GM18909 (cell line): ENCODE measurements at regions not wholly inside any gene's neighbourhood (a gene's known extent, or its start where the extent isn't known, plus 50 kb on each side); places are given as distances from the start of the nearest gene placed in this dataset.

Source experiments
- ATAC-seq: cut with Tn5 transposase; IDR thresholded peaks from one replicate; pipeline ENCODE4 v1.9.1; 2021; ENCODE audit warnings: mild to moderate bottlenecking; ENCODE audit not compliant: unreplicated experiment, poor library complexity

DNA sequence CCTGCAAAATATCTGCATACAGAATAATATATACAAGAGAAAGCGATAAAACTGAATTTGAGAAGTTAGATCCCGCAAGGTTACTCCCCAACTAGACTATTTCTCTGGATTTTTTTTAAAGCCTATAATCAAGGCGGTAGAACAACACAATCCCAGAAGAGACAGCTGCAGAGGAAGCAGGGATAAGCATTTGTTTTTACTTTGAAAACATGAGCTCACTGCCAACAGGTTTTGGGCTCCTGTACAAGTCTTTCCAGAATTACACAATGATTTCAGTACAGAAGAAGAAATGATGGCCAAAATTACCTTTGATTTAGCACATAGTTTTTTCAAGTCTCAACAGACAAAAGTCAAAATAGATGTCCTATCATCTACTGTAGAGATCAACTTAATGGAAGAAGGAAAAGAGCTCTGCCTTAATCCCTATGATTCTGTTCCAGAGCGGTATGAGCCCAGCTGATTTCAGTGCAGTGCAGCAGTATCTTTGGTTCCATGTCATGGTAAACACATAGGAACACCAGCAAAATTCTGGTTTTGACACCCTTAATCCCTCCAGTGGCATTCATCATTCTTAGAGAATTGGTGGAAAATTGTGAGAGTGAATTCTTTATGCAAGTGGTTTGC lies 304.3 kb downstream of the HDGFL1 start:
- no peak for ATAC-seq

DNA sequence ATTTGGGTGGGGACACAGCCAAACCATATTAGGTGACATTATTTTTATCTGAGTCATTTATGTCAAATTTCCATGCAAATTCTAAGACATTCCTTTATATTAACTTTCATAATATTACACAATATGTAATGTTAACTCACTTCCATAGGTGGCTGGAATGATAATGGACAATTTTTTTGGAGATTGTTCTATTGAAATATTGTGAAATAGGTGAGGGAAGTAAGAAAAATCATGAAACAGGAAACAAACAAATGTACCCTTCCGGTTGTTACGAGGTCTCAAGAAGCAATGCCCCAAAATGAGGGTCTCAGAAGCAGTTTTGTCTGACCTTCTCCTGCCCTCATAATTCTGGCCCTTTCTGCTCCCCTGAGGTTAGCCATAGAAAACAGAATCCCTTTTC lies 306.5 kb downstream of the HDGFL1 start:
- no peak for ATAC-seq

DNA sequence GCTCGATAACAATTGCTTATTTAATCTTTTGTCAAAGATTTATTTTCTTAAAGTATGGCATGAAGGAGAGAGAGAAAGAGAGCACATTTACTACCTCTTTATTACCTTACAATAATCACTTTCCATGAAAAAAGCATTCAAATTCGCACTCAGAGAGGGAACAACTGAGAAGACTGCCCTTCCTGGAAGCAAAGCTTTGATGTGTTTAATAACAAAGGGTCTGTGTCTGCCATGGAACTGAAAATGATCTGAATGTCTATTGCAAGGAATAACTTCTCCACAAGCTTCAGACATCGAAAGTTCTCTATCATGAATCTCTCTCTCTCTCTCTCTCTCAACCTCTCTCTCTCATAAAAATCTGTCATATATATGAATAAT lies 308.9 kb downstream of the HDGFL1 start:
- no peak for ATAC-seq

DNA sequence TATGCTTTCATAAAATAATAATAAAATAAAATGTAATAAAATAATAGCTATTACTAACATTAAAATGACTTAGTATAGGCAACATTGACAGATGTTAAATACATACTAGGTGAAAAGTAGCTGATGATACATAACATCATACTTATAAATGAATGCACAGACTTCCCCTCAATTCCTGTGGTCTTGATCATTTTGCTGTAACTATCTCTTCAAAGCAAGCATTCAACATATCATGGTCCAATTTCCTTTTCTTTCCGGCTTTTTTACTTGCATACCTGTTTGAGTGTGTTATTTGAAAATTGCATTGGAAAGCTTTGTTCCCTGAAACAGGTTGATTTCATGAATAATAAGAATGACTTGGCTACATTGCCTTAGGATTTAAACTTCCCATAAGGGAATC lies 309.3 kb downstream of the HDGFL1 start:
- no peak for ATAC-seq

DNA sequence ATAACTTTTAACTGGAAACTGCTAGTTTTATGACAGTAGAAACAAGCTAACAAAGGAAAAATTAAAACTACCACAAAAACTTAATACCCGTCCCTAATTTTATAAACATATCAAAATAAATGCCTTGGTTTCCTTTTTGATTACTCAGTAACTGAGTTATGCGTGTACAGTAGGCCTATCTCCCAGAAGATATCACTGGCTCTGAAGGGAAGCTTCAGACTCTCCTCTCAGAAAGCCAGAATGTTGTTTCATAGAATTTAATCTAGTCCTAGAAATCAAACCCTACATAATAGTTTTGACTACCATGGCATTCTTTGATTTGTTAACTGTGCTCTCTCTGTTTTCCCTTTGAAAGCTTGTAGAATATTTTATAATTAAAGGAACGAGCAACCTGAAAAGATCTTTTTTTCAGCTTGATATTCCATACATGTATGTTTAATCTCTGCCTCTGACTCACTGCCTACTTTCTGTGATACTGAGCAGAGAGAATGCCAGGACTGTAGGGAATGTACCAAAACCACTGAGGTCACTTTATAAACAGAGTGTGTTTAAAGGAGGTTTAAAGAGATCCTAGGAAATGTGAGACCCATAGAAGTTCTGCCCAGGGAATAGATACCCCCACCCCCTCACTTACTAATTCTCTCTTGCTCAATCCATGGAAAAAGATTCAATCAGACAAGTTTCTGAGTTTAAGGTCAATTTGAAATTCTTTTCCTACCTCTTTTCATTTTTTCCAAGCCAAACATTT lies 311.5 kb downstream of the HDGFL1 start:
- no peak for ATAC-seq

DNA sequence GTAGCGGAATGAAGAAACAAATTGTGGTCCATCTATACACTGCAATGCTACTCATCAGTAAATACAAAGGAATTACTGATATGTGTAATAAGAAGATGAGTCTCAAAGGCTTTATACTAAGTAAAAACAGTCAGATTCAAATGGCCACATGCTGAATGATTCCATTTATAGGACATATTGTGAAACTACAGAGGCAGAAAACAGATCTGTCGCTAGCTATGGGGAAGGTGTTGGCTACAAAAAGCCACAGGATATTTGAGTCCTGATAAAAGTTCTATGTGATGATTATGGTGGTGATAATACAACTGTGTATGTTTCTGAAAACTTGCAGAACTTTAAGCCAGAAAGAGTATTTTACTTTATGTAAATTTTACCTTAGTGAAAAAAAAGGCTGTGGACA lies 313.2 kb downstream of the HDGFL1 start:
- ATAC-seq, result no peak

DNA sequence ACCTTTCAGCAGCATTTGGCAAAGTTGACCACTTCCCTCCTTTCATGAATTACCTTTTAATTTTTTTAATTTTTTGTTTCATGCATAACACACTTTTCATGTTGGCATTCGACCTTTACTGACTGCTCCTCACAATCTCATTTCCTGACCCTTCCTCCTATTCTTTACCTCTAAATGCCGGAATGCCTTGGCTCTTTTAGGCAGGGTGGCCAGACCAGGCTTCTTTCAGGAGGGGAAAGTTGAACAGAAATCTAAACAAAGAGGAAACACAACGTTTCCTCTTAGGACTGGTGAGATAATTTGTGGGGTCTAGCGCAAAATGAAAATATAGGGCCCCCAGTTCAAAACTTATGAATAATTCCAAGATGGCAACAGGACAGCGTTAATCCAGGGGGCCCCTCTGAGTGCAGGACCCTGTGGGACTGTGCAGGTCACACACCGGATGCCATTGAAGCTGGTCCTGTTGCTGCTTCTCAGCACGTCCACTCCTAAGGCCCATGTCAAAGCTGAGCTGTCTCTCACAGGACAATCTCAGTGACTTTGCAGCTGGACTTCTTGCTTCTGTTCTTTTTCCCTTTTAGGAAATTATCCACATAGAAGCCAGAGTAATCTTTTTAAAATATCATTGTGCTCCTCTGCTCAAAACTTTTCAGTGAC lies 313.8 kb downstream of the HDGFL1 start:
- no peak for ATAC-seq

DNA sequence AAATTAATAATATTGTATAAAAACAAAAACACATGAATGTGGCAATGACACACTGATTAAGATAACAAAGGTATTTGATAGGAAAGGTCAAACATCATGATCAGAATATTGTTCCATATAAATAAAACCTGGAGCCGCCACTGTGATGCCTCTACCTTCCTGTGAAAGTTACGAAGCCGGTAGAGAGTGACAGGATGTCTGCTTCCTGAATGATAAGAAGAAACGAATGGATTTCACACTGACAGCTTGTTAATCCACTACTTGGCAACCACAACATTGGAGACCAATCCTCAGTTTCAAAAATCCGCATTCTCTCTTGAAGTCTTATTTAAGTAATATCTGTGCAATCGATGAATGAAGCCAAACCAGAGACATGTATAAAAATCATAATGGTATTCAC lies 315.1 kb downstream of the HDGFL1 start:
- no peak for ATAC-seq

DNA sequence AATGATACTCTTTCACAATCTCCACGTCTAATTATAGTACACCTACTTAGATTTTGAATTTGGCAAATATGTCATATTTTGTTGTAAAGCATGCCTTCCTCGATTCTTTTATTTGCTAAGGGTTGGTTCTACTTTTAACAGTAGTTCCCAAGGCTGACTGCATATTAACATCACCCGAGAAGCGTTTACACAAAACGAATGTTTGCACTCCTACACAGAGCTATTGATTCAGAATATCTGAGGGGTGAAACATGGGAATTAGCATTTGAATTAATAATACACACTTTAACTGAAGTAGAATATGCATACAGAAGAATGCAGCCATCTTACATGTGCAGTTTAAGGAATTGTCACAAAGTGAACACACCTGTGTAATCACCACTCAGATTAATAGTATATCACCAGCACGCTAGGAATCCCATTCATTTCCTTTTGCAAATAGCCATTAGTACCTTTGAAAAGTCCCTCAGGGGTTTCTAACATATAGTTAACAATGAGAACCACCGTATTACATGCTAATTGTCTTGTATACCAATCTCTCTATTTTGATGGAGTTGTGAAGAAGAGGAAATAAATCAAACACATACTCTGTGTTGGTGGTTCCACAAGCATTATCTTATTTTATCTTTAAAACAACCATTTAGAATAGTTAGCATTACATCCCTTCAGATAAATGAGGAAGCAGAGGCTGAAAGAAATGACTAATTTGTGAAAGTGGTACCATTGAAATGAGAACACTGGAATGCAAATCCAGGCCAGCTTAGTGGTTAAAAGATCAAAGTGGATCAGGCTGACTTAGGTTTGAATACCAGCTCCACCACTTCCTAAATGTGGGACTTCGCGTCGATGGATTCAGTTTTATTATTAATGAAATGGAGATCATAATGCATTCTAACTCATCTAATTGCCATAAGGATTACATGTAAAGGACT lies 317.6 kb downstream of the HDGFL1 start:
- no peak for ATAC-seq

DNA sequence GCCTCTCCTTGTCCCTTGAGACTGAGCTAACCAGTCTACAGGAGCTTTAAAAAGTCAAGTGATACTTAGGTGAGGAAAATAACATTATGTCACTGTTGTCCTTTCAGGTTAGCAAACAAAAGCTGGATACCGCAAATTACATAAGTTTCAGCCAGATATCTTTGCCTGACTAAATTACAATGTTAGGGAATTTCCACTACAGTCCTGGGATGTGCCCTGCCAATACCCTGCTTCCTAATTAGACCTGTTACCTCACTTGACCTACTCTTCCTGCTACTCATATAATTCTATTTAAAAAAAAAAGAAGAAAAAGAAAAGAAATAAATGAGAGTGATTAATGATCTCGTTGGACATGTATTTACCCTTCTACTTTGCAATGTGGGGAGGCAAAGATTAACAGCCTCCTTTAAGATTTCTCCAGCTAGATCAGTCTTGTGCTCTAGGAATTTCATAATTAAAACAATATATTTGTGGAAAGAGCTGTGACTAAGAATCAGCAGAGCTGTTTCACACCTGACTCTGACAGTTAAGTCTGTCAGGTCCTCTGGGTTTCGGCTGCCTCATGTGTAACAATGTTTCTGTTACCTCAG lies 318.9 kb downstream of the HDGFL1 start:
- no peak for ATAC-seq

DNA sequence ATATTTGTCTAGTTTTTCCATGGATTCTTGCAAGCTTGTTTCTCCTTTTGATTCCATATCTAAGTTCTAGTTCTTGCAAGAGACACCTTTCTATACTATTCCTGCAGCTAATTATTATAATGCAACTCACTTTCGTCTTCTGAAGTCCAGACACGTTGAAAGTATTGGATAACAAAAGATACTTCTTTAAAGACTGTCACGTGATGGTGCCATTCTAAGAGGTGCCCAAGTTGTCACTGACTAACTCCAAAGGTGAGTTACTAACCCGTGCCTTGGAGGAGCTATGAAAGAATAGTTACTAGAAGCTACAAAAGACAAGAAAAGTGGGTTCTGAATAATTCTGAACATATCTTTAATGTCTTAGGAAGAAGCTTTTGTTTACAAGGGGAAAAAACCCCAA lies 322.6 kb downstream of the HDGFL1 start:
- ATAC-seq, result no peak

DNA sequence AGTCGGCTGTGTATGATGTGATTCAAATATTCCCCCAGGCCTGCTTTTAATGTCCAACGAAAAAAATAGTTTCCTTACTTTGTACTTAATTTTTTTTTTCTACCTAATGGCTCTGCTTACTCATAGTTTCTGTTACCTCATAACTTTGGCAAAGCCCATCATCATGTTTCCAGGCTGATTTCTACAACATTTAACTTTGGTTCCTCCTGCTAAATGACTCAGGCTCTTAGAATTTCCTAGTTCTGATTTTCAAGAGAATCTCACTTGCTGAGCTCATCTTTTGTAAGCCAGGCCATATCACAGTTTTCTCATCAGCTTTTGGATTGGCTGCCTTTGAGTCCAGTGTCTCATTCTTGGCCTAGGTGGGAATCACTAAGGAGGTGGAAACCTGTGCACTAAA lies 323.1 kb downstream of the HDGFL1 start:
- ATAC-seq, result no peak

DNA sequence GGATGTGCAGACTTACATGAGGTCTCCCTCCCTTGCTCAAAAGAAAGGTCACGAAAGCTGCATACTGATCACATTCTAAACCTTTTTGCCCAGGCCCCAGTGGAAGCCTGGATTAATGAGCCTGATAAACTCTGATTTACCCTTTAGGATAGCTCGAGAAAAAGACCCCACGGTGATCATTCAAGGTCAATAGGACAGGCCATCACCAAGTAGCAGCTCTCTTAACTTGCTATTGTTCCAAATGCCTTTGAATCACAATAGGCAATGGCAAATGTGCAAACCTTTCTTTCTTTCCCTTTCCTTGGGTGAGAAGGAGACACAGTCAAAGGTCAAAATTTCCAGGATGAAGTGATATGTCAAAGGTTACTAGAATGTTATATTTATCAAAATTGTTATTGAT lies 327.3 kb downstream of the HDGFL1 start:
- no peak for ATAC-seq

DNA sequence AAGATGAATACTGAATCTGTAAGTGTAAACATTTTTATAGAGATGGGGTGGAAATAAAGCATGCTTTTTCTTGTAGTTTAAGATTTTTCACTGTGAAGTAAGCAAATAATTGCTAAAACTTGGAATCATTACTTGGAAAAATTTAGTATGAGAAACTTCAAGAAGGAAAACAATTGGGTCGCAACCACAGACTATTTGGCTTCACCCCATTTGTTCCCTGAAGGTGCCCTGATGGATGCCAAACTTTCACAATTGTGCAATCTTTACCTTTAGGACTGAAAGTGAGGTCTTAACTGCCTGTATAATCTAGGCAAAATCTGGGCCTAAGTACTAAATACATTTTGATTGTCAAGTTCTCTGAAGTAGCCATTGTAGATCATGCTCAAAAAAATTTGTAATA lies 330.1 kb downstream of the HDGFL1 start:
- ATAC-seq, result no peak

DNA sequence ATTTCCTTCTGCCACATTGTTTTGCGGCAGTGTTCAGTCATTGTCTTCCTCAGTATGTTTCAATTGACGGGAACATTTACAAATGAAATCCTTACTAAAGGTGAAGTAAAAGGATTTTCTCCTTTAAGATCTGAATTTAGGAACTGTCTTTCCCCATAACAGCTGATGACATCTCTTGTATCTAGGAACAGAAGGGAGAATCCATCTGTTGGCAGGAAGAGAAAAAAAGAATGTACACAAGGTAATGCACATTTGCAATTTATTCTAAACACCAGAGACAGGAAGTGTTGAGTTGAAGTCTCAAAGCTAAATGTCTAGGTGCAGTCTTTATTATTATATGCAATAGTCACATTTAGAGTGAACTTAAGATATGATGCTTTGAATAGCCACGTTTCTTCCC lies 334.5 kb downstream of the HDGFL1 start:
- no peak for ATAC-seq

DNA sequence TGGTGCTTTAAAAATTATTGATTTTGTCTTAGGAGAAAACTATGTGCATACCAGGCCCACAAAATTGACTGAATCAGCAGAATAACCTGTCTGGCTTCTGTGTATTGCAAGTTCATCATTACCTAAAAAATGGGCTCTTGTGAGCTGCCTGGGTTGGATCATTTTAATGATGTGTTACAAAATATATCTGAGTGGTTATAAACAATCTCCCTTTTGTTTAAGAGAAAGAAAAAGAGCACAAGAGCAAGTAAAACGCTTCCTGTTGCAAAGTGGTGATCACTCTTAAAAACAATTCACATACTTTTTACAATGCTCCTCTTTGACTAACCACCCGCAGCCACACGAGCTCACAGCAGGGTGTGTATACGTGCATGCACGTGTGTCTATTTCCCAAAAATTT lies 335.1 kb downstream of the HDGFL1 start:
- ATAC-seq, result no peak

DNA sequence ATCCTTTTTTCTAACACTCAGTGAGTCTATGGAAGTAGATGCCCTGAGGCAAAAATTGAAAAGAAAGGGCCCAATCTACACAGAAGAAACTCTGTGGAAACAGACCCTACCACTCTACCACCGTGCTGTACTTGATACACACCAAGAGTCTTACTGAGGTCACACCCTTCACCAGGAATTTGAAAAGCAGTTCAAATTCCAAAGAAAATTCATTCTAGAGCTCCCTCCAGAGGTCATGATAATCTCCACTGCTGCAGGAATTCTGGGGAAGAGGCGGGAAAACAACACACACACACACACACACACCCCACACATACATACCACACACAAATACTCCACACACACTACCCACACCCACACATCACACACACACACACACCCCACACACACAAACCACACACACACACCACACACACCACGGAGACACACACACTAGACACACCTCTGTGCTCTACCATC lies 336.8 kb downstream of the HDGFL1 start:
- no peak for ATAC-seq

DNA sequence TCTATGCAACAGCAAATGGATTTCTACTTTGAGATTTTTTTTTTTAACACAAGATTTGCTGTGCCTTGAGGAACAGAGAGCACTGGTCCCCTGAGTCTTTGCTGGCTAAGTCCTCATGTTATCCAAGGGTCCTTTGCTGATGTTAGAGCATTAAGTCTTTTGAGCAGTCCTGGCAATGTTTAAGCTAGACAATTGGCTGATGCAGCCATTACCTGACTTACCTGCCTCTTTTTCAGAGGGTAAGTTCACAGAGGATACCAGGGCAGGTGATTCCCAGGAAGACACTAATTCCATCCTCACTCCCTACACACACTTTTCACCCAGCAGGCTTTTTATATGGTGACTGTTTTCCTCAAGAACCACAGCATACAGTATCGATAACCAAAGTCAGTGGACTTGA lies 337.7 kb downstream of the HDGFL1 start:
- ATAC-seq, result no peak

DNA sequence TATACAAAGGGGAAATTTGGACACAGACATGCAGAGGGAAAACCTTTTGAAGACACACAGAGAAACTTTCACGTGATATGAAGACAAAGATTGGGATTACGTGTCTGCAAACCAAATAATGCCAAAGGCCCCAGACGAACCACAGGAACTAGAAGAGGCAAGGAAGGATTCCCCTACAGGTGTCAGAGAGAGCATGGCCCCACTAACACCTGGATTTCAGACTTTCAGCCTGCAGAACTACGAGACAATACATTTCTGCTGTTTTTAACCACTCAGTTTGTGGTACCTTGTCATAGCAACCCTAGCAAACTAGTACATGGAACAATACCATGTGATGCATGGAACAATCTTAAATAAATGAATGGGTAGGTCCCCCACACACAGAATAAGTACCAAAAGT lies 341.0 kb downstream of the HDGFL1 start:
- ATAC-seq, result no peak

DNA sequence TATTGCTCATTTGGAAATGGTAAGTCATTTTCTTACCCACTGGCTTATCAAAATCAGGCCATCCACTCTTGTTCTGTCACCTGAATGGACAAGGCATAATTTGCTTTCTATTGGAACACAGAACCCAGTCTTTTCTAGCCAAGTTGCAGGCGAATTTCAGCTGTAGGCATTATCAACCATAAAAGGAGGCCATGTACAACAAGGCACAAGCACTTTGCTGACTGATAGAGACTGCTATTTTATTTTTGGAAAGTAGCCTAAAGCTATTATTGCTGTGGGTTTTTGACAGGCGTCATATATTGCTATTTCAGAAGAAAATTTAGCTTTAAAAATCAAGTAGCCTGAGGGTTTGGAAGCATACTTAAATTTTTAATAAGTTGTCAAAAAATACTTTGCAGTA lies 344.2 kb downstream of the HDGFL1 start:
- no peak for ATAC-seq
